Hepatocyte (in vitro differentiated cells): ENCODE measurements at regions not wholly inside any gene's neighbourhood (a gene's known extent, or its start where the extent isn't known, plus 50 kb on each side); places are given as distances from the start of the nearest gene placed in this dataset.

ENCODE experiments used
- DNase-seq: peaks from one replicate; pipeline ENCODE4 v3.0.0-alpha.2; 2016; ENCODE audit warnings: low spot score
- H2AFZ ChIP-seq: fragments of 200-600 bp; sonication (generic); 2 replicates; pipeline ENCODE4 v1.6.0; 2016; ENCODE audit warnings: antibody characterized with exemption, mild to moderate bottlenecking
- H3K27ac ChIP-seq: fragments of 200-600 bp; sonication (generic); 2 replicates; pipeline ENCODE4 v1.5.1; 2016; ENCODE audit warnings: mild to moderate bottlenecking
- H3K27me3 ChIP-seq: fragments of 200-600 bp; sonication (generic); 2 replicates; pipeline ENCODE4 v1.6.1; 2016
- H3K36me3 ChIP-seq: fragments of 200-600 bp; sonication (generic); replicated peaks from 2 replicates; pipeline ENCODE4 v1.5.1; 2016; ENCODE audit warnings: low read depth; ENCODE audit not compliant: insufficient read depth
- H3K4me1 ChIP-seq: fragments of 200-600 bp; sonication (generic); 2 replicates; pipeline ENCODE4 v1.5.1; 2016; ENCODE audit warnings: mild to moderate bottlenecking, moderate library complexity; ENCODE audit not compliant: insufficient read depth
- H3K4me2 ChIP-seq: fragments of 200-600 bp; sonication (generic); 2 replicates; pipeline ENCODE4 v1.6.0; 2016
- H3K4me3 ChIP-seq: fragments of 200-600 bp; sonication (generic); 2 replicates; pipeline ENCODE4 v1.5.1; 2016; ENCODE audit warnings: mild to moderate bottlenecking
- H3K79me2 ChIP-seq: fragments of 200-600 bp; sonication (generic); 2 replicates; pipeline ENCODE4 v1.6.0; 2017; ENCODE audit warnings: mild to moderate bottlenecking
- H3K9me2 ChIP-seq: fragments of 200-600 bp; sonication (generic); replicated peaks from 2 replicates; pipeline ENCODE4 v1.6.0; 2017; ENCODE audit warnings: mild to moderate bottlenecking; ENCODE audit not compliant: insufficient read depth
- H3K9me3 ChIP-seq: fragments of 200-600 bp; sonication (generic); 2 replicates; pipeline ENCODE4 v1.5.1; 2016; ENCODE audit warnings: low read depth, mild to moderate bottlenecking
- H4K20me1 ChIP-seq: fragments of 200-600 bp; sonication (generic); 2 replicates; pipeline ENCODE4 v1.6.0; 2016; ENCODE audit warnings: mild to moderate bottlenecking; ENCODE audit not compliant: insufficient read depth, poor library complexity, severe bottlenecking
- CTCF ChIP-seq: fragments of 200-600 bp; sonication (generic); IDR thresholded peaks from 2 replicates; pipeline ENCODE4 v1.5.1; 2016; ENCODE audit warnings: antibody characterized with exemption, mild to moderate bottlenecking; ENCODE audit not compliant: poor library complexity
- EZH2 ChIP-seq: fragments of 200-600 bp; sonication (generic); IDR thresholded peaks from 2 replicates; pipeline ENCODE4 v1.6.1; 2016; ENCODE audit warnings: antibody characterized with exemption, mild to moderate bottlenecking, borderline replicate concordance
- EZH2phosphoT487 ChIP-seq: fragments of 200-600 bp; sonication (generic); IDR thresholded peaks from one replicate; pipeline ENCODE4 v1.6.1; 2018; ENCODE audit warnings: antibody characterized with exemption, mild to moderate bottlenecking, low read depth, moderate library complexity; ENCODE audit not compliant: unreplicated experiment, severe bottlenecking
- WGBS: methylation state at CpG from one replicate; pipeline ENCODE4 v1.1.6; 2016; ENCODE audit warnings: low lambda C conversion rate; ENCODE audit errors: missing lambda C conversion rate; 5-methylcytosine and 5-hydroxymethylcytosine counted together

GRCh38 chr15:67968564-67968963, 85.6 kb upstream of the PIAS1 start:
- Histone ChIP-seq H2AFZ (peak overlapping the region; percentile 72), H4K20me1 (no peaks in the 10 kb centered on the region), H3K9me3 (no peaks in the 10 kb centered on the region), H3K36me3 (no peaks in the 10 kb centered on the region), H3K27me3 (no peaks in the 10 kb centered on the region), H3K27ac (no peak overlapping the region), H3K79me2 (no peaks in the 10 kb centered on the region), H3K4me3 (no peak overlapping the region), H3K4me2 (peak overlapping the region; percentile 80), H3K4me1 (peaks cover 10% of the 10 kb centered on the region), H3K9me2 (no peaks in the 10 kb centered on the region)
- 45% methylated on average over 6 of the region's 6 CpGs for WGBS
- TF ChIP-seq EZH2, result no peak
- TF ChIP-seq EZH2phosphoT487, result no peak
- TF ChIP-seq CTCF, result no peak
- no peak for DNase-seq

GRCh38 chr15:67968966-67969365, 85.1 kb upstream of the PIAS1 start:
- Histone ChIP-seq H3K4me1 (peaks cover 10% of the 10 kb centered on the region), H2AFZ (peak overlapping the region; percentile 72), H3K4me3 (no peak overlapping the region), H3K36me3 (no peaks in the 10 kb centered on the region), H3K27me3 (no peaks in the 10 kb centered on the region), H3K9me3 (no peaks in the 10 kb centered on the region), H3K9me2 (no peaks in the 10 kb centered on the region), H4K20me1 (no peaks in the 10 kb centered on the region), H3K4me2 (no peak overlapping the region), H3K79me2 (no peaks in the 10 kb centered on the region), H3K27ac (no peak overlapping the region)
- WGBS, result 58% methylated on average over 3 of the region's 3 CpGs
- DNase-seq, result no peak
- no peak for TF ChIP-seq EZH2
- no peak for TF ChIP-seq EZH2phosphoT487
- TF ChIP-seq CTCF, result no peak

GRCh38 chr15:67969892-67970291, 84.2 kb upstream of the PIAS1 start:
- Histone ChIP-seq H3K4me2 (no peak overlapping the region), H3K27me3 (no peaks in the 10 kb centered on the region), H3K27ac (no peak overlapping the region), H4K20me1 (no peaks in the 10 kb centered on the region), H3K79me2 (no peaks in the 10 kb centered on the region), H3K4me3 (no peak overlapping the region), H3K9me2 (no peaks in the 10 kb centered on the region), H3K9me3 (no peaks in the 10 kb centered on the region), H3K36me3 (no peaks in the 10 kb centered on the region), H3K4me1 (peaks cover 10% of the 10 kb centered on the region), H2AFZ (no peak overlapping the region)
- WGBS, result 98% methylated on average over 3 of the region's 3 CpGs
- DNase-seq, result no peak
- TF ChIP-seq EZH2phosphoT487, result no peak
- no peak for TF ChIP-seq CTCF
- TF ChIP-seq EZH2, result no peak

GRCh38 chr15:67972377-67972776, 81.7 kb upstream of the PIAS1 start:
- Histone ChIP-seq H2AFZ (no peak overlapping the region), H3K9me3 (no peaks in the 10 kb centered on the region), H3K27me3 (no peaks in the 10 kb centered on the region), H4K20me1 (no peaks in the 10 kb centered on the region), H3K4me2 (no peak overlapping the region), H3K9me2 (no peaks in the 10 kb centered on the region), H3K4me1 (peaks cover 10% of the 10 kb centered on the region), H3K79me2 (no peaks in the 10 kb centered on the region), H3K27ac (no peak overlapping the region), H3K36me3 (no peaks in the 10 kb centered on the region), H3K4me3 (no peak overlapping the region)
- no peak for DNase-seq
- no peak for TF ChIP-seq EZH2phosphoT487
- WGBS, result 70% methylated on average over 4 of the region's 4 CpGs
